Progenitor cell of endocrine pancreas (in vitro differentiated cells): ENCODE measurements at regions not wholly inside any gene's neighbourhood (a gene's known extent, or its start where the extent isn't known, plus 50 kb on each side); places are given as distances from the start of the nearest gene placed in this dataset.

Source experiments
- DNase-seq: peaks from one replicate; pipeline ENCODE4 v3.0.0; 2021; ENCODE audit warnings: low spot score; ENCODE audit not compliant: unreplicated experiment
- H3K27ac Mint-ChIP-seq: 2 replicates; pipeline ENCODE4 v1.8.0; 2021; ENCODE audit warnings: mild to moderate bottlenecking, moderate library complexity, mixed read lengths
- H3K27me3 Mint-ChIP-seq: 2 replicates; pipeline ENCODE4 v1.8.0; 2021; ENCODE audit warnings: mixed read lengths
- H3K36me3 Mint-ChIP-seq: 2 replicates; pipeline ENCODE4 v1.8.0; 2022; ENCODE audit warnings: mixed read lengths; ENCODE audit not compliant: insufficient read depth
- H3K4me1 Mint-ChIP-seq: 2 replicates; pipeline ENCODE4 v1.8.0; 2021; ENCODE audit warnings: low read depth, mixed read lengths
- H3K4me3 Mint-ChIP-seq: 2 replicates; pipeline ENCODE4 v1.8.0; 2021; ENCODE audit warnings: low read depth, mild to moderate bottlenecking, moderate library complexity, mixed read lengths
- H3K9me3 Mint-ChIP-seq: 2 replicates; pipeline ENCODE4 v1.8.0; 2021; ENCODE audit warnings: low read depth, mixed read lengths
- TF ChIP-seq, protein P1 (sequence below): fragments of 200-600 bp; sonication (generic); IDR thresholded peaks from one replicate; pipeline ENCODE4 v1.5.0; 2021; ENCODE audit warnings: antibody characterized with exemption, mild to moderate bottlenecking; ENCODE audit not compliant: unreplicated experiment

DNA sequence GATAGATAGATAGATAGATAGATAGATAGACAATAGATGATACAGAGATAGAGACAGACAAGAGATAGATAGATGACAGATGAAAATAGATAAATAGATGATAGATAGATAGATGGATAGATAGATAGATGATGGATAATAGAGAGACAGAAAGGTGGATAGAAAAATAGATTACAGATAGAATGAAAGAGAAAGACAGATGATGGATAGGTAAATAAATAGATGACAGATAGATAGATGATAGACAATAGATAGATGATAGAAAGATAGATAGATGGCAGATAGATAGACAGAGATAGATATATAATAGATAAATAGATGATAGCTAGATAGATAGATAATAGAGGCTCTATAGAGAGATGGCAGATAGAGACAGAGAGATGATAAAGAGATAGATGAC, 523.0 kb downstream of the BCL11B start:
- H3K9me3 Mint-ChIP-seq: no peaks in the 10 kb centered on the region
- H3K36me3 Mint-ChIP-seq: no peaks in the 10 kb centered on the region
- peaks cover 15% of the 10 kb centered on the region for H3K27me3 Mint-ChIP-seq
- TF ChIP-seq, protein P1, sequence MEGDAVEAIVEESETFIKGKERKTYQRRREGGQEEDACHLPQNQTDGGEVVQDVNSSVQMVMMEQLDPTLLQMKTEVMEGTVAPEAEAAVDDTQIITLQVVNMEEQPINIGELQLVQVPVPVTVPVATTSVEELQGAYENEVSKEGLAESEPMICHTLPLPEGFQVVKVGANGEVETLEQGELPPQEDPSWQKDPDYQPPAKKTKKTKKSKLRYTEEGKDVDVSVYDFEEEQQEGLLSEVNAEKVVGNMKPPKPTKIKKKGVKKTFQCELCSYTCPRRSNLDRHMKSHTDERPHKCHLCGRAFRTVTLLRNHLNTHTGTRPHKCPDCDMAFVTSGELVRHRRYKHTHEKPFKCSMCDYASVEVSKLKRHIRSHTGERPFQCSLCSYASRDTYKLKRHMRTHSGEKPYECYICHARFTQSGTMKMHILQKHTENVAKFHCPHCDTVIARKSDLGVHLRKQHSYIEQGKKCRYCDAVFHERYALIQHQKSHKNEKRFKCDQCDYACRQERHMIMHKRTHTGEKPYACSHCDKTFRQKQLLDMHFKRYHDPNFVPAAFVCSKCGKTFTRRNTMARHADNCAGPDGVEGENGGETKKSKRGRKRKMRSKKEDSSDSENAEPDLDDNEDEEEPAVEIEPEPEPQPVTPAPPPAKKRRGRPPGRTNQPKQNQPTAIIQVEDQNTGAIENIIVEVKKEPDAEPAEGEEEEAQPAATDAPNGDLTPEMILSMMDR: no peak
- H3K4me1 Mint-ChIP-seq: no peaks in the 10 kb centered on the region
- no peak overlapping the region for H3K4me3 Mint-ChIP-seq
- H3K27ac Mint-ChIP-seq: no peak overlapping the region
- DNase-seq: no peak

DNA sequence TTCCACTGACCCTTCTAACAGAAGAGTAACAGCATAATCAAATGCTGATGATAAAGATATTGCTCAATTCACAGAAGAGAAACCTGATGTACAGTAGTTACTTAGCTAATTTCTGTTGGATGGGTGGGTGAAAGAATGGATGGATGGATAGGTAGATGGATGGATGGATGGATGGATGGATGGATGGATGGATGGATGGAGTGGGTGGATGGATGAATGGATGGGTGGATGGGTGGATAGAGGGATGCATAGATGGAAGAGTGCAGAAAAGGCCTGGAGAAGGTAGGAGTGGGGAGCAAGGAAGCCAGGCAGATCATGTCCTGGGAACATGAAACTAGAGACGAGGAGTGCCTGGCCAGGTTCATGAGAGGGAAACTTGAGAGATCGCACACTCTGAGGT, 520.9 kb downstream of the BCL11B start:
- no peaks in the 10 kb centered on the region for H3K36me3 Mint-ChIP-seq
- peaks cover 11% of the 10 kb centered on the region for H3K27me3 Mint-ChIP-seq
- TF ChIP-seq, protein P1: no peak
- H3K27ac Mint-ChIP-seq: no peak overlapping the region
- H3K4me1 Mint-ChIP-seq: no peaks in the 10 kb centered on the region
- DNase-seq: no peak
- H3K9me3 Mint-ChIP-seq: peaks cover 12% of the 10 kb centered on the region
- no peak overlapping the region for H3K4me3 Mint-ChIP-seq

DNA sequence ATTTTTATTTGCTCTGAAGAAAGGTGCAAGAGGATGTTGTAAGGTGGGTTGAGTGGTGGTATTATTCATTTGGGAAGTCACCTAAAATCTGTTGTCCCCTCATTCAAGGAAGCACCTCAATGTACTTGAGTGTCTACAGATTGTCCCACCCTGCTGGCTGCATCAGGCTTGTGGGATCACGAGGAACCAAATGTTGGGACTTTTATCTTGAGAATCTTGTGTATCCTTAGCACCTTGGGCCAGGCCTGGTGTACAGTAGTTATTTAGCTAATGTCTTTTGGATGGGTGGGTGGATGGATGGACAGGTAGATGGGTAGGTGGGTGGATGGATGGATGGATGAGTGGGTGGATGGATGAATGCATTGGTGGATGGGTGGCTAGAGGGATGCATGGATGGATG, 519.3 kb downstream of the BCL11B start:
- Mint-ChIP-seq H3K36me3 (no peaks in the 10 kb centered on the region), H3K9me3 (peaks cover 12% of the 10 kb centered on the region), H3K27ac (no peak overlapping the region), H3K27me3 (peaks cover 6% of the 10 kb centered on the region), H3K4me3 (no peak overlapping the region), H3K4me1 (no peaks in the 10 kb centered on the region)
- TF ChIP-seq, protein P1: no peak
- no peak for DNase-seq

DNA sequence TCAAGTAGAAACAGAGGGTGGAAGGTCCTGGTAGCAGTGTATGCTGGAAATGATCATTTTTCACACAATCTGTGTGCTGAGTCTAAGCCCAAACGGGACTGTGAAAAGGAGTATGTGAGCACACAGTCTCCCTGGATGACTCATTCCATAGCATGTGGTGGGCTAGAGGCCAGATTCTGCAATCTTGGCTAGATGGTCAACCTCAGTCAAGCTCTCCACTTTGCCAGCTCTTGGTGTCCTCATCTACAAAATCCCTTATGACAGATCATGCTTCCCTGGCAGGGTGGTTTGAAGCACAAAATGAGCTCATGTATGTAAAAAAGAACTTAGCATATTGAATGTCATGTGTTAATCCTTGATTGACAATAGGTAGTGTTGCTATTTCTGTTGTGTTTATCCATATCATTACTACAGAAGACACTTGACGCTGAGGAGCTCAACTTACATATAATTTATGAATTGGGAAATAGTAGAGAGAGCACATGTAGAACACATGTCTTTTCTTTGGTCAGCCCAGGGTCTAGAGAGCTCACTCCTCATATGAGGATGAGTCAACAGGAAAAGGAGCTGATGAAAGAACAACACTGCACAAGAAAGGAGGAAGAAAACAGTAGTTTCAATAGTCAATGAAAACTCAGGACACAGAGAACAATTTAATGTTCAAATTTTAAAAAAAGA, 517.5 kb downstream of the BCL11B start:
- TF ChIP-seq, protein P1: no peak
- peaks cover 6% of the 10 kb centered on the region for H3K27me3 Mint-ChIP-seq
- no peak overlapping the region for H3K4me3 Mint-ChIP-seq
- no peaks in the 10 kb centered on the region for H3K36me3 Mint-ChIP-seq
- no peaks in the 10 kb centered on the region for H3K4me1 Mint-ChIP-seq
- no peak for DNase-seq
- peaks cover 12% of the 10 kb centered on the region for H3K9me3 Mint-ChIP-seq
- no peak overlapping the region for H3K27ac Mint-ChIP-seq

DNA sequence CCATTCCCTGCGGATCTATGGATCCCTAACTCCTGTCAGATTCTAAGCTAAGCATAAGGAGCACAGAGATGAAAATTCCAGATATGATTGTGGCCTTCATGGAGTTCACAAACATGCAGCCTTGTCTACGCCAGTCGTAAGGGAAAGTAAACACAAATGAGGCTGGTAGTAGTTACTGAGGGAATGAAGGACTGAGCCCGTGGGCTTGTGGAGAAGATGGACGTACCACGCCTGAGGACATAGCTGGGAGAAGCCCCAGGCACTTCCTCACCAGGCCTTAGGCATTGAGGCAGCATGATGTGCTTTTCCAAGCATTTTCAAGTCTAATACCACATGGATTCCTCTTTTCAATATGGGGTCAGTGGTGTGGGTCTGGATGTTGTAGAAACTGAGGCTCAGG, 515.2 kb downstream of the BCL11B start:
- no peaks in the 10 kb centered on the region for H3K4me1 Mint-ChIP-seq
- no peak overlapping the region for H3K27ac Mint-ChIP-seq
- H3K4me3 Mint-ChIP-seq: no peak overlapping the region
- H3K9me3 Mint-ChIP-seq: peaks cover 12% of the 10 kb centered on the region
- H3K27me3 Mint-ChIP-seq: peaks cover 8% of the 10 kb centered on the region
- H3K36me3 Mint-ChIP-seq: no peaks in the 10 kb centered on the region
- TF ChIP-seq, protein P1: no peak
- no peak for DNase-seq
